C4-2B (cell line): ENCODE measurements at regions not wholly inside any gene's neighbourhood (a gene's known extent, or its start where the extent isn't known, plus 50 kb on each side); places are given as distances from the start of the nearest gene placed in this dataset.

ENCODE experiments used
- CTCF ChIP-seq: fragments of 450-650 bp; conservative IDR thresholded peaks from 2 replicates; pipeline ENCODE4 v1.5.1; 2017; ENCODE audit warnings: mild to moderate bottlenecking
- ZFX ChIP-seq: fragments of 450-650 bp; IDR thresholded peaks from 2 replicates; pipeline ENCODE4 v1.6.1; 2017

- no peak for TF ChIP-seq CTCF
- TF ChIP-seq ZFX: no peak
These were observed 393.8 kb upstream of the ZNF608 start for GRCh38 chr5:125140220-125140619.
